GM10266 (cell line): ENCODE measurements at regions not wholly inside any gene's neighbourhood (a gene's known extent, or its start where the extent isn't known, plus 50 kb on each side); places are given as distances from the start of the nearest gene placed in this dataset.

Experiments used
- DNase-seq: peaks from one replicate; pipeline ENCODE4 v3.0.0; 2012; ENCODE audit errors: extremely low spot score
- CTCF ChIP-seq: IDR thresholded peaks from 2 replicates; pipeline ENCODE4 v1.5.1; 2012; ENCODE audit warnings: mild to moderate bottlenecking, low read depth; ENCODE audit not compliant: control insufficient read depth, insufficient read depth; ENCODE audit errors: missing control alignments

GRCh38 chr13:50209631-50210030 lies 194.4 kb downstream of the KCNRG start:
- no peak for DNase-seq
- no peak for TF ChIP-seq CTCF

DNA sequence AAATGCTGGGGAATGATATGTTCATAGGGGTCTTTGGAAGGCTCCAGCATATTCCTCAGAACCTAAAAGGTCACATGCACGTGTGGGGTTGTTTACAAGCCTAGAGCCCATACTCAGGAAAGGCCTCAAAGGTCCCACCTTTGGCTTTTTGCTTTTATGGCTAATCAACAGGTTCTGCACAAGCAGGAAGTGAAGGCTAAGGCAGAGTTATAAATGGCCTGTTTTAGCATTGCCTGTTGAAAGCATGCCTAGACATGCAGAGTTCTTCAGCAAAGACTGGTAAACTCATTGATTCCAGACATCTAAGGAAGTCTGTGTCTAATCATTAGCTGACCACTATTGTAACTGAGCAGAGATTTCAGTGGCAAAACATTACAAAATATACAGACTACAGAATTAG lies 198.3 kb downstream of the KCNRG start:
- no peak for DNase-seq
- no peak for TF ChIP-seq CTCF

DNA sequence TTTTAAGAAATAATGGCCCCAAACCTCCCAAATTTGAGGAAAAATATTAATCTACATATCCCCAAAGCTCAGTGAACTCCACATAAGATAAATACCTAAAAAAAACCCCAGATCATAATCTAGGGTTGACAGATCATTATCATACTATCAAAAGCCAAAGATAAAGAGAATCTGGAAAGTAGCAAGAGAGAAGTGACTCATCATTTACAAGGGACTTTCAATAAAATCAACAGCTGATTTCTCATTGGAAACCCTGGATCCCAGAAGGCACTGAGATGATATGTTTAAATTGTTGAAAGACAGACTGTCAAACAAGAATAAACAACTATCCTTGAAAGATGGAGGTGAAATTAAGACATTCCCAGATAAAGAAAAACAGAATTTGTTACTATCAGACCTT lies 199.3 kb downstream of the KCNRG start:
- no peak for DNase-seq

GRCh38 chr13:50215399-50215798 lies 200.2 kb downstream of the KCNRG start:
- DNase-seq = no peak
- TF ChIP-seq CTCF = no peak

More for the DNA sequence above, 199.3 kb downstream of the KCNRG start:
- no peak for TF ChIP-seq CTCF

- TF ChIP-seq CTCF = no peak
- DNase-seq = no peak
Measured at GRCh38 chr13:50219743-50220142, 204.5 kb downstream of the KCNRG start.

DNA sequence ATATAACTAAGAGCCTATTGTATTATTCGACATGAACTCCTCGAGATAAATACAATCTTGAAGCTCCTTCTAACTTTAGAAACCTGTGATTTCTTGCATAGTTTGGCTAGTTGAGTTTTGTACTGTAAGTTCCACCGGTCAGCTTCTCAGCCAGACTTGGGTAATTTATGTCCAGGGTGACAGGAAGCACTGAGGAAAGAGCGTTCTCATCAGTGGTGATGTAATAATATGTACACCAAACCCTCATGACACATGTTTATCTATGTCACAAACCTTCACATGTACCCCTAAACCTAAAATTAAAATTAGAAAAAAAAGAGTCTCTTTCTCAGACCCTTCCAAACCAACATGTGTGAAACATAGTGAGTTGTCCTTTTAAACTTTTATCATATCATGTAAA lies 205.7 kb downstream of the KCNRG start:
- DNase-seq = no peak
- no peak for TF ChIP-seq CTCF

GRCh38 chr13:50222569-50223332 lies 207.5 kb downstream of the KCNRG start:
- no peak for DNase-seq
- TF ChIP-seq CTCF = no peak
